PC-9 (cell line): ENCODE measurements at regions not wholly inside any gene's neighbourhood (a gene's known extent, or its start where the extent isn't known, plus 50 kb on each side); places are given as distances from the start of the nearest gene placed in this dataset.

Experiments
- BruUV-seq: library from RNA; stranded (reverse); fragments of 400-500 nt; replicated peaks from 2 replicates; lab custom pipeline; 2021; lab: Mats Ljungman, UMichigan
- CTCF ChIA-PET: fragments of 300-600 bp; sonication (Branson Sonifier 250); formaldehyde crosslinking; loops from one replicate; lab custom pipeline; 2022; ENCODE audit warnings: antibody characterized with exemption; lab: Charles Lee
- POLR2A ChIA-PET: fragments of 300-600 bp; sonication (Branson Sonifier 250); formaldehyde crosslinking; loops from one replicate; lab custom pipeline; 2022; ENCODE audit warnings: antibody characterized with exemption; ENCODE audit not compliant: unreplicated experiment; lab: Charles Lee
- DNase-seq, 2 experiments: peaks; one replicate each; pipeline versions ENCODE4 v3.0.0 to v3.0.0-alpha.2; 2015 to 2022; ENCODE audit warnings: mixed read lengths in 1 of 2
- H2AFZ ChIP-seq: fragments of 200-600 bp; sonication (generic); 2 replicates; pipeline ENCODE4 v1.8.1; 2017; ENCODE audit warnings: antibody characterized with exemption
- H3F3A ChIP-seq: fragments of 200-600 bp; sonication (generic); 2 replicates; pipeline ENCODE4 v1.8.1; 2017; ENCODE audit warnings: antibody characterized with exemption, mild to moderate bottlenecking, low read depth; ENCODE audit not compliant: insufficient read depth
- H3K27ac ChIP-seq: fragments of 200-600 bp; sonication (generic); 2 replicates; pipeline ENCODE4 v1.6.1; 2016; ENCODE audit warnings: mixed run types
- H3K27me3 ChIP-seq: fragments of 200-600 bp; sonication (generic); 2 replicates; pipeline ENCODE4 v1.6.1; 2016; ENCODE audit warnings: low read depth, mixed run types; ENCODE audit not compliant: insufficient read depth
- H3K36me3 ChIP-seq: fragments of 200-600 bp; sonication (generic); 2 replicates; pipeline ENCODE4 v1.6.1; 2016; ENCODE audit warnings: low read depth, mixed run types
- H3K4me1 ChIP-seq: fragments of 200-600 bp; sonication (generic); replicated peaks from 2 replicates; pipeline ENCODE4 v1.6.1; 2016; ENCODE audit warnings: mixed run types; ENCODE audit not compliant: insufficient read depth
- H3K4me2 ChIP-seq: fragments of 200-600 bp; sonication (generic); 2 replicates; pipeline ENCODE4 v1.6.1; 2017; ENCODE audit warnings: mixed run types
- H3K4me3 ChIP-seq: fragments of 200-600 bp; sonication (generic); 2 replicates; pipeline ENCODE4 v1.6.1; 2016; ENCODE audit warnings: mixed run types
- H3K79me2 ChIP-seq: fragments of 200-600 bp; sonication (generic); 2 replicates; pipeline ENCODE4 v1.6.1; 2017; ENCODE audit warnings: low read depth, mixed run types
- H3K9me2 ChIP-seq: fragments of 200-600 bp; sonication (generic); 2 replicates; pipeline ENCODE4 v1.8.1; 2017; ENCODE audit warnings: mild to moderate bottlenecking; ENCODE audit not compliant: insufficient read depth
- H3K9me3 ChIP-seq: fragments of 200-600 bp; sonication (generic); 2 replicates; pipeline ENCODE4 v1.8.1; 2016; ENCODE audit warnings: low read depth; ENCODE audit not compliant: insufficient read depth
- H4K20me1 ChIP-seq: fragments of 200-600 bp; sonication (generic); 2 replicates; pipeline ENCODE4 v1.8.1; 2017; ENCODE audit not compliant: insufficient read depth
- CTCF ChIP-seq: fragments of 200-600 bp; sonication (generic); conservative IDR thresholded peaks from 2 replicates; pipeline ENCODE4 v1.6.1; 2017; ENCODE audit warnings: mixed run types, antibody characterized with exemption, mild to moderate bottlenecking, moderate library complexity
- EZH2 ChIP-seq: fragments of 200-600 bp; sonication (generic); IDR thresholded peaks from 2 replicates; pipeline ENCODE4 v1.8.0; 2017; ENCODE audit warnings: antibody characterized with exemption, low read depth
- intact Hi-C: fragments of 100-400 bp; cut with micrococcal nuclease; formaldehyde crosslinking; loops from one replicate; pipeline ENCODE4 v1.10.0; 2022; ENCODE audit not compliant: unreplicated experiment

DNA sequence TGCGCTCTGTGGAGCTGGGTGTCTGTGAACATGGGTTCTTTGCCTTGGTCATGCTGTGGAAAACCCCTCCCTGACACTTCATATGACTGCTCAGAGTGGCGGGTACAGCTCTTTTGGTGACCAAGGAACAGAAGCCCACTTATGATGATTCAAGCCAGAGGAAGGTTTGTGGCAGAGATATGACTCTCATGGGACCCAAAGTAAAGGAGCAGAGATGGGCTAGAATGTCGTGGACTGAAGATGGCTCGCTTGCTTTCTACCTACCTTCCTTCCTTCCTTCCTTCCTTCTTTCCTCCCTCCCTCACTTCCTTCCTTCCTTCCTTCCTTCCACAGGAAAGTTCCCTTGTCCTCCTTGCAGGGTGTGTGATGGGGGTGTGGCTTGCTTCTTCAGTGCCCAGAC, 169.7 kb upstream of the IRX3 start:
- Histone ChIP-seq H3F3A (no peaks in the 10 kb centered on the region), H3K27me3 (no peaks in the 10 kb centered on the region), H3K9me3 (no peaks in the 10 kb centered on the region), H3K4me1 (no peaks in the 10 kb centered on the region), H3K9me2 (no peaks in the 10 kb centered on the region), H3K36me3 (no peaks in the 10 kb centered on the region), H3K79me2 (no peaks in the 10 kb centered on the region), H3K27ac (no peak overlapping the region), H3K4me2 (no peak overlapping the region), H2AFZ (no peak overlapping the region), H4K20me1 (no peaks in the 10 kb centered on the region), H3K4me3 (no peak overlapping the region)
- POLR2A ChIA-PET: no interaction called here
- DNase-seq: no peak
- CTCF ChIA-PET: no interaction called here
- TF ChIP-seq EZH2: no peak
- no peak for TF ChIP-seq CTCF
- BruUV-seq: no TSS peak
- intact Hi-C loops: no loop called here

- no peaks in the 10 kb centered on the region for H3K4me1 ChIP-seq
- H3K9me2 ChIP-seq: no peaks in the 10 kb centered on the region
- DNase-seq: no peak
- no peak overlapping the region for H3K4me3 ChIP-seq
- no peaks in the 10 kb centered on the region for H3K27me3 ChIP-seq
- no peaks in the 10 kb centered on the region for H3K36me3 ChIP-seq
- no peak overlapping the region for H3K4me2 ChIP-seq
- POLR2A ChIA-PET: no interaction called here
- intact Hi-C loops: no loop called here
- no peaks in the 10 kb centered on the region for H3K9me3 ChIP-seq
- BruUV-seq: no TSS peak
- no peak overlapping the region for H3K27ac ChIP-seq
- H3K79me2 ChIP-seq: no peaks in the 10 kb centered on the region
- TF ChIP-seq EZH2 (no peak), CTCF (no peak)
- no peaks in the 10 kb centered on the region for H3F3A ChIP-seq
- H4K20me1 ChIP-seq: no peaks in the 10 kb centered on the region
- no peak overlapping the region for H2AFZ ChIP-seq
- CTCF ChIA-PET: no interaction called here
Observed at GRCh38 chr16:54455030-54455725, 168.6 kb upstream of the IRX3 start.

GRCh38 chr16:54454616-54455015, 168.0 kb upstream of the IRX3 start:
- H3K27me3 ChIP-seq: no peaks in the 10 kb centered on the region
- peaks cover under 1% of the 10 kb centered on the region; the same call in 1 of the 2 replicates for H3K4me1 ChIP-seq
- no peaks in the 10 kb centered on the region for H3K79me2 ChIP-seq
- no peak overlapping the region for H3K4me3 ChIP-seq
- H4K20me1 ChIP-seq: no peaks in the 10 kb centered on the region
- H3K9me2 ChIP-seq: no peaks in the 10 kb centered on the region
- no peak overlapping the region for H3K4me2 ChIP-seq
- H2AFZ ChIP-seq: no peak overlapping the region
- H3K36me3 ChIP-seq: no peaks in the 10 kb centered on the region
- no TSS peak for BruUV-seq
- POLR2A ChIA-PET: no interaction called here
- H3K9me3 ChIP-seq: no peaks in the 10 kb centered on the region
- H3K27ac ChIP-seq: no peak overlapping the region
- no peak for DNase-seq
- H3F3A ChIP-seq: no peaks in the 10 kb centered on the region
- CTCF ChIA-PET: no interaction called here
- TF ChIP-seq CTCF (no peak), EZH2 (no peak)
- intact Hi-C loops: no loop called here
